ENCODE measurements at regions not wholly inside any gene's neighbourhood (a gene's known extent, or its start where the extent isn't known, plus 50 kb on each side); places are given as distances from the start of the nearest gene placed in this dataset.

DNA sequence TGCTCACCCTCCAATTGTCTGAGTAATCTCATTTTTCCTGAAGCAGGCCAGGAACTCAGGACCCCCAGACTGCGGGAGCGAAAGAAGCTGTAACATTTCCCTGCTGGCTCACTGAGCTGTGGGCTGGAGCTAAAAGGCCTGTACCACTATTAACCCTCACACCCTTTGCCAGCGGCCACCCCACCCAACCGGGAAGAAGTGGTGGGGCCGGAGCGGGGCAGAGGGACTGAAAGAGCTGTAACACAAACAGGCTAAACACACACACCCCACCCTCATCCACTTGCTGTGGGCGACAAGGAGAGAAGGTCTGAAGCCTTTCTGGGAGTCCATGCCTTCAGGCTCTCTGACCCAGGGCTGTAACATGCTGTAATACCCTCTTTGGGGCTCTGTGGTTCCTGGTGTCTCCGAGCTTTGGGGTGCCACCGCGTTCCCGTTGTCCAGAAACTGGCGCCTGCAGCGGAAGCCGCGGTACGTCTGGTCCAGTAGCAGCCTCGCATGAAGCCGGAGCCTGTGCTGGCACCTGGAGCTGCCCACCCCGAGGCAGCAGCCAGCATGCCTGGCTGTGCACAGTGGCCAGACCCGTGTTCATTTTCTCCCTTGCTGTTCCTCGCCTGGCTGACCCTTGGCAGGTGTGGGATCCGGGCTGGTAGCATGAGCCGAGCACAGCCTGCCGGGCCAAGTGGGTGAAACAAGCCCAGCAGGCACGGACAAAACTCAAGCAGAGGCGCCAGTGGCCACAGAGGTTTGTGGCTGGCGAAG, 345.5 kb upstream of the MGAT4C start:
- no peak overlapping the region for H2AFZ ChIP-seq (ENCODE audit: low read depth, low read length)
- Mint-ChIP-seq H3K4me1 (ENCODE audit: low read depth, unreplicated experiment) (no peaks in the 10 kb centered on the region), H3K9me3 (ENCODE audit: unreplicated experiment) (no peaks in the 10 kb centered on the region)

DNA sequence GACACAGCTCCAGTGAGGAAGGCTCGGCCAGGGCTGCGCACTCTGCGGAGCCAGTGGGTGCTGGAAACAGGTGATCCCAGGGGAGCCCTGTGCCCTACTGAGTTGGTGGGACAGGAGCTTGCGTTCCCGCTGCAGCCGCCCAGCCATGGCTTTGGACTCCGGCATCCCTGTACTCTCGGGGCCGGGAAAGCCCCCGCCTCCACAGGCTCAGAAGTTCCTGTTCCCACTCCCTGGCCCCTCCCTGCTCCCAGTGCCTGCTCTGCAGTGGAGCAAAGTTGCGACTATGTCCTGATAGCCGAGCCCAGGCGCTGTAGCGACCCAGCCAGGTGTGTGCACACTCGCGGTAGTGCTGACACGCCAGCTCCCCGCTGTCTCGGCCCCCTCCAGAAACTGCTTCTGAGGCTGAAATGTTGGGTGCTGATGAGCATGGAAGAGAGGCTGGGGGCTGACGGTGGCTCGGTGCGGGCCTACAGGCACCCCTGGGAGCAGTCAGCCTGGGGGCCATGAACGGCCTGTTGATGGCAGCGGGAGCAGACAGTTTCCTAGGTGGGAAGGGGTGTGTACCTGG, 344.6 kb upstream of the MGAT4C start:
- Mint-ChIP-seq H3K27ac (ENCODE audit: unreplicated experiment) (no peak overlapping the region), H3K27me3 (ENCODE audit: low read depth, unreplicated experiment) (no peaks in the 10 kb centered on the region), H3K4me3 (ENCODE audit: unreplicated experiment) (no peak overlapping the region), H3K9me3 (ENCODE audit: unreplicated experiment) (no peaks in the 10 kb centered on the region), H3K36me3 (ENCODE audit: low read depth, unreplicated experiment) (no peaks in the 10 kb centered on the region), H3K4me1 (ENCODE audit: low read depth, unreplicated experiment) (no peaks in the 10 kb centered on the region)
- Histone ChIP-seq H3K4me1 (ENCODE audit: insufficient read depth, low read length) (no peaks in the 10 kb centered on the region), H2AFZ (ENCODE audit: low read depth, low read length) (no peak overlapping the region), H3K36me3 (ENCODE audit: insufficient read depth, low read length) (no peaks in the 10 kb centered on the region), H3K79me2 (ENCODE audit: insufficient read depth, low read length) (no peaks in the 10 kb centered on the region), H3K27me3 (ENCODE audit: insufficient read depth, low read length) (no peaks in the 10 kb centered on the region), H3K4me2 (ENCODE audit: low read length) (no peak overlapping the region), H3K4me3 (ENCODE audit: insufficient read depth, low read depth, low read length) (no peak overlapping the region), H3K27ac (ENCODE audit: low read depth, low read length) (no peak overlapping the region), H4K20me1 (ENCODE audit: insufficient read depth, low read length) (no peaks in the 10 kb centered on the region), H3K9ac (ENCODE audit: low read length) (no peak overlapping the region), H3K9me3 (ENCODE audit: insufficient read depth, low read depth, low read length) (no peaks in the 10 kb centered on the region)
- FAIRE-seq: no peak
- no peak for DNase-seq (ENCODE audit: low read depth)
- TF ChIP-seq CTCF (IDR thresholded peaks at IDR 0.05; ENCODE audit: insufficient read depth, low read depth, low read length) (no peak), EZH2 (IDR thresholded peaks at IDR 0.05; ENCODE audit: insufficient read depth, low read length) (no peak)

More for the DNA sequence above, 345.5 kb upstream of the MGAT4C start:
- Mint-ChIP-seq H3K27me3 (ENCODE audit: low read depth, unreplicated experiment) (no peaks in the 10 kb centered on the region), H3K36me3 (ENCODE audit: low read depth, unreplicated experiment) (no peaks in the 10 kb centered on the region), H3K4me3 (ENCODE audit: unreplicated experiment) (no peak overlapping the region), H3K27ac (ENCODE audit: unreplicated experiment) (no peak overlapping the region)
- no peaks in the 10 kb centered on the region for H4K20me1 ChIP-seq (ENCODE audit: insufficient read depth, low read length)
- H3K9ac ChIP-seq (ENCODE audit: low read length): no peak overlapping the region
- FAIRE-seq (no peak), DNase-seq (ENCODE audit: low read depth) (no peak)
- no peaks in the 10 kb centered on the region for H3K27me3 ChIP-seq (ENCODE audit: insufficient read depth, low read length)
- no peak overlapping the region for H3K27ac ChIP-seq (ENCODE audit: low read depth, low read length)
- H3K9me3 ChIP-seq (ENCODE audit: insufficient read depth, low read depth, low read length): no peaks in the 10 kb centered on the region
- H3K36me3 ChIP-seq (ENCODE audit: insufficient read depth, low read length): no peaks in the 10 kb centered on the region
- no peaks in the 10 kb centered on the region for H3K4me1 ChIP-seq (ENCODE audit: insufficient read depth, low read length)
- H3K4me2 ChIP-seq (ENCODE audit: low read length): no peak overlapping the region
- H3K79me2 ChIP-seq (ENCODE audit: insufficient read depth, low read length): no peaks in the 10 kb centered on the region
- TF ChIP-seq EZH2 (IDR thresholded peaks at IDR 0.05; ENCODE audit: insufficient read depth, low read length): no peak
- TF ChIP-seq CTCF (IDR thresholded peaks at IDR 0.05; ENCODE audit: insufficient read depth, low read depth, low read length): no peak
- no peak overlapping the region for H3K4me3 ChIP-seq (ENCODE audit: insufficient read depth, low read depth, low read length)

DNA sequence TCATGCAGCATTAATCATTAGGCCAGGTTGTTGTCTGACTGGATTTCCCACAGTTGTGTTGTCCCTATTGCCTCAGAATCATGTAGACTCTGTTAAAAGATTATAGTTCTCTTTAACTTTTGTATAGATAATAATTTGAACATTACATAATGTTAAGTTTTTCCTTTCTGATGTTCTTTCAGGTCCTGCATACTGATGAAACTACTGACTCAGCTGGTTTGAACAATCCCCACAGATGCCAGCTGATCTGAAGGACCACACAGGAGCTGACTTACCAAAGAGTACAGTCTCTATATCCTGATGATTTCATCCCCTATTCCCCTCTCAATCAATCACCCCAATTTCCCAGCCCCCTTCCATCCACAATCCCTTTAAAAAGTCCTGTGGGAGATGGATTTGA, 341.2 kb upstream of the MGAT4C start:
- no peaks in the 10 kb centered on the region for H3K4me1 Mint-ChIP-seq (ENCODE audit: low read depth, unreplicated experiment)
- Histone ChIP-seq H3K9me3 (ENCODE audit: insufficient read depth, low read depth, low read length) (no peaks in the 10 kb centered on the region), H4K20me1 (ENCODE audit: insufficient read depth, low read length) (no peaks in the 10 kb centered on the region), H3K4me3 (ENCODE audit: insufficient read depth, low read depth, low read length) (no peak overlapping the region), H3K9ac (ENCODE audit: low read length) (no peak overlapping the region), H3K36me3 (ENCODE audit: insufficient read depth, low read length) (no peaks in the 10 kb centered on the region), H2AFZ (ENCODE audit: low read depth, low read length) (no peak overlapping the region), H3K27ac (ENCODE audit: low read depth, low read length) (no peak overlapping the region), H3K4me1 (ENCODE audit: insufficient read depth, low read length) (no peaks in the 10 kb centered on the region), H3K4me2 (ENCODE audit: low read length) (no peak overlapping the region), H3K27me3 (ENCODE audit: insufficient read depth, low read length) (no peaks in the 10 kb centered on the region), H3K79me2 (ENCODE audit: insufficient read depth, low read length) (no peaks in the 10 kb centered on the region)
- no peaks in the 10 kb centered on the region for H3K9me3 Mint-ChIP-seq (ENCODE audit: unreplicated experiment)
- no peak for DNase-seq (ENCODE audit: low read depth)
- H3K4me3 Mint-ChIP-seq (ENCODE audit: unreplicated experiment): no peak overlapping the region
- no peaks in the 10 kb centered on the region for H3K36me3 Mint-ChIP-seq (ENCODE audit: low read depth, unreplicated experiment)
- H3K27me3 Mint-ChIP-seq (ENCODE audit: low read depth, unreplicated experiment): no peaks in the 10 kb centered on the region
- TF ChIP-seq EZH2 (IDR thresholded peaks at IDR 0.05; ENCODE audit: insufficient read depth, low read length): no peak
- FAIRE-seq: no peak
- no peak overlapping the region for H3K27ac Mint-ChIP-seq (ENCODE audit: unreplicated experiment)

Data from astrocyte (in vitro differentiated cells and primary cell).